Islet of Langerhans (tissue), 1 donor: ENCODE measurements at regions not wholly inside any gene's neighbourhood (a gene's known extent, or its start where the extent isn't known, plus 50 kb on each side); places are given as distances from the start of the nearest gene placed in this dataset.
"Not testable (repeated sequence)": the region's sequence is repeated elsewhere in the genome, so short reads cannot be mapped to it uniquely, and the experiment has no call there.

Source experiments
- FAIRE-seq: peaks from one replicate; lab custom pipeline; 2011; peaks lifted over from hg19 to GRCh38; lab: Jason Lieb, UNC

DNA sequence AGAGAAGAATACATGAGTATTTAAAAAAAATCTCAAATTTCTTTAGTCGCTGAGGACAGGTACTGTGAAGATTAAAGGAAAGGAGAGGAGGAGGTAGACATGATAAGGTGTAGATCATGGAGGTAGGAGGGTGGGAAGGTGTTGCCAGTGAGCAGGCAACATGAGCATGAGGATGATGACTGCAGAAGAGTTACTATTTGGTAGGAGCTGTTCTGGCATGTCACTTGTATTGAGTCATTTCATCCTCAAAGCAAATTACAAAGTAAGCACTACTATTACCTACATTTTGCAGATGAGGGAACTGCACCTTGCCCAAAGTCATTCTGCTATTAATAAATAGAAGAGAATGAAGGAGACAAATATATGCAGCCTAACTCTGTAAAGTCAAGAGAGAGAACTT is 435.8 kb upstream of the KLF12 start:
- FAIRE-seq, result no peak

DNA sequence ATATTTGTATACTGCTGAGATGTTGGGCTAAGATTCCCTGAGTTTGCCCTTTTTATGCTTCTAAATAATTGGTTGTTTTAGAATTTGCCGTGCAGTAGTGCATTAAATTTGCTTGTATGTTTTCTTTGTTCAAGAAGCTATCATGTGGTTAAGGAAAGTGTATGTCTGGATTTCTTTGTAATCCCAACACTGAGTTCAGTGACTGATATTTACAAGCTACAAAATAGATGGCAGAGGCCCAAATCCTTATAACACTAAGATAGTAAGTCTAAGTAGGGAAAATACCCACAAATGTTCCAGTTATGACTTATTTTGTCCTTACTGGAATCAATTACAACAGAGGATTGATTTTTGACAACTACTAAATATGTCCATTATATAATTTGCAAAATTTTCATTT is 435.0 kb upstream of the KLF12 start:
- FAIRE-seq, result no peak

GRCh38 chr13:74567485-74567884 is 433.3 kb upstream of the KLF12 start:
- no peak for FAIRE-seq

DNA sequence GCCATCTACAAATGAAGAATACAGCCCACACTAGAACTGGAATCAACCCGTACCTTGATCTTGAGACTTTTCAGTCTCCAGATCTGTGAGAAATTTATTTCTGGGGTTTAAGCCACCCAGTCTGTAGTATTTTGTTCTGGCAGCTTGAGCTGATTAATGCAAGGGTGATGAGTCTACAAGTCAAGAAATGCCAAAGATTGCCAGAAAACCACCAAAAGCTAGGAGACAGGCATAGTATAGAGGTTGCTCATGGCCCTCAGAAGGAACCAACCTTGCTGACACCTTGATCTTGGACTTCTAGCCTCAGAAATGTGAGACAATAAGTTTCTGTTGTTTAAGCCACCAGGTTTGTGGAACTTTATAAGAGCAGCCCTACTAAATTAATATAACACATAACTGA is 428.2 kb upstream of the KLF12 start:
- no peak for FAIRE-seq

GRCh38 chr13:74561155-74561554 is 427.0 kb upstream of the KLF12 start:
- no peak for FAIRE-seq

DNA sequence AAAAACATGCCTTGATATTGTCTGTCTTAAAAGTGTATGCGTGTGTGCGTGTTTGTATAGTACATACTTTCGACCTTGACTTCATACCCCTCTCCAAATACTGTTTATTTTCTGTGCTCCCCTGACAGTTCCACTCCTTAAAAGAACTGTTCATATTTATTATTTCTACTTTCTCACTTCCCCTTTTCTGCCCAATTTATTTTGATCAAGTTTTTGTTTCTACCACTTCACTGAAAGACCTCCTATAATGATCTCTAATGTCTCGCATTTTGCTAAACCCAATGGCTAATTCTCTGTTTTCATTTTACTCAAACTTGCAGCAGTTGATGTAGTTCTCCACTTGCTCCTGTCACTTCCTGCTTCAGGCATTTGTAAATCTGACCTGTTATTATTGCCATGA is 426.1 kb upstream of the KLF12 start:
- no peak for FAIRE-seq

GRCh38 chr13:74557870-74558269 is 423.7 kb upstream of the KLF12 start:
- FAIRE-seq, result no peak

- FAIRE-seq, result no peak
These were observed 421.6 kb upstream of the KLF12 start for GRCh38 chr13:74555651-74556420.

- FAIRE-seq, result no peak
These were observed 421.0 kb upstream of the KLF12 start for GRCh38 chr13:74555276-74555625.

DNA sequence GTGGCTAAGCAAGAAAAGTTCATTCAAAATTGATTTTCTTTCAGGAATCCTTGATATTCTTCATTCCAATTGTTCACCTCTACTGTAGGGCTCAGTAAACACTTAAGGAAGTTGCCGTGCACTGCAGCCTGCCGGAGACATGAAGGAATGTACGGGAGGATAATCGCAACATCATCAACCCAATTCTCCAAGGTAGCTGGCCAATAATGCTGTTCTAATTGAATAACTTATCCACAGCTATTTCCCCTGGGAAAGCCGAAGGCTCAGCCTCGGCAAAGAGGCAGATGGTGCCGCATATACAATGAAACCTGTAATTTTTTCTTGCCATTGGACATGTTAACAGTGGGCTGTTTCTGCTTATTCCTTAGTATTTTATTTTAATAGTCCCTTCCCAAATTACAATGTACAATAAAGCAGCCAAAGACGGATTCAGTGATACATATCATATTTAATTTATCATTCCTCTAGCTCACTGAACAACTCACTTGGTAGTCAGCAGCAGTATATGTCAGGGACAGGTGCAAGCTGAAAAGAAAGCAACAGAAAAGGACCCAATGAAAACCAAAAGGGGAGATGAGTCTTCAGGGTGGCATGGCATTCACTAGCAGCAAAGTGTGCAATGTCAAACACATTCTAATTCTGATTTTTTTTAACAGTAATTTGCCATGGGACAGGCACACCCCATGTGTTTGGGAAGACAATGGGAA is 420.5 kb upstream of the KLF12 start:
- FAIRE-seq, result no peak

DNA sequence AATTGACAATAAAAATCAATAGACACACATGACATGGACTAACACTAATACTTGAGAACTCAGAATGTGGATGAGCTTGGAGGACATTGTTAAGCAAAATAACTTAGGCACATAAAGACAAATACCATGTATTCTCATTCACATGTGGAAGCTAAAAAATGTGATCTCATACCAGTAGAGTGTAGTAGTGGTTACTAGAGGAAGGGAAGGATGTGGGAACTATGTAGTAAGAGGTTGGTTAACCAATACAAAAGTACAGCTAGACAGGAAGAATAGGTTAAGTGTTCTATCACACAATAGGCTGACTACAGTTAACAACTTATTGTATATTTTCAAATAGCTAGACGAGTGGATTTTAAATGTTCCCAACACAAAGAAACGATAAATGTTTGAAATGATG is 415.8 kb upstream of the KLF12 start:
- no peak for FAIRE-seq

- FAIRE-seq, result not testable (repeated sequence)
These were observed 402.4 kb upstream of the KLF12 start for GRCh38 chr13:74536649-74537048.

DNA sequence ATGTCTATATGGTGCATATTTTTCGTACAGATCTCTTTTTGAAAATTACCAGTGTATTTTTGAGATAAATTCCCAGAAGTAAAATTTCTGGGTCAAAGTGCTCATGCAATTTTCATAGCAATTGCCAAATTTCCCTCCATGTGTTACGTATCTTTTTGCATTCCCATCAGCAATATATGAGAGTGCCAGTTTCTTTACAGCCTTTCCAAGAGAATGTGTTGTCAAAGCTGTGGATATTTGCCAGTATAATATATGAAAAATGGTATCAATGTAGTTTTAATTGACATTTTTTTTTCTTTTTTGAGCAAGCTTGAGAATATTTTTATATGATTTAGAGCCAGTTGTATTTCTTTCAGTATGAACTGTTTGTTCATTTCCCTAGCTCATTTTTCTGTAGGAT is 399.0 kb upstream of the KLF12 start:
- FAIRE-seq, result no peak

DNA sequence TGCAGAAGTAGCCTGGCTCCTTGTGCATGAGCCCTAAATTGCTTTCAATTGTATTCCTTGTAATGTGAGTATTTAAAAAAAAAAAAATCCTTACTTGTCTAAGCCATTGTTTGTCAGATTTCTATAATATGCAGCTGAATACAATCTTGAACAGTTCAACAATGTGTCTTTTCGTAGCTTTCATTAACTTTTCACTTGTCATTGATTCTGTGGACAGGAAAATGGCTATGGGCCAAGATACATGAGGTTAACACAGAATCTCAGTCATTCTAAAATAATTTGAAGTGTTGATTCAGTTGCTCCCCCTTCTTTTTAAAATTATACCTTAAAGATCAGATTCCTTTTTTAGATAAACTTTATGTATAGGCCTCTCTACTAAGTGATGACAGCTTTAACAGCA is 395.8 kb upstream of the KLF12 start:
- FAIRE-seq, result no peak

GRCh38 chr13:74528734-74529513 is 394.7 kb upstream of the KLF12 start:
- FAIRE-seq, result no peak

GRCh38 chr13:74523057-74523456 is 388.9 kb upstream of the KLF12 start:
- FAIRE-seq, result no peak

DNA sequence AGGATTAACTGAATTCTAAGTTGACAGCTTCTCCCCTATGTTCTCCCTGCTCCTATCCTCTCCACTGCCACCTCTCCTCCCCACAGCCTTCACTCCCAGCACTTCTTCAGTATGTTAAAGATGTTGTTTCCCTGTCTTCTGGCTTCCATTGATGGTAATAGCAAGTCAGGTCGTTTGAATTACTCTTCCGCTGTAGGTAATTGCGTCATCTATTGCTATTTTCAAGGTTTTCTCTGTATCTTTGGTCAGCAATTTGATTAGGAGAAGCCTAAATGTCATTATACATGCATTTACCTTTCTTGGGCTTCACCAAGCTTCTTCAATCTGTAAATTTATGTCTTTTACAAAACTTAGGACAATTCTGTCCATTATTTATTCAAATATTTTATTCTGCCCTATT is 377.3 kb upstream of the KLF12 start:
- no peak for FAIRE-seq

DNA sequence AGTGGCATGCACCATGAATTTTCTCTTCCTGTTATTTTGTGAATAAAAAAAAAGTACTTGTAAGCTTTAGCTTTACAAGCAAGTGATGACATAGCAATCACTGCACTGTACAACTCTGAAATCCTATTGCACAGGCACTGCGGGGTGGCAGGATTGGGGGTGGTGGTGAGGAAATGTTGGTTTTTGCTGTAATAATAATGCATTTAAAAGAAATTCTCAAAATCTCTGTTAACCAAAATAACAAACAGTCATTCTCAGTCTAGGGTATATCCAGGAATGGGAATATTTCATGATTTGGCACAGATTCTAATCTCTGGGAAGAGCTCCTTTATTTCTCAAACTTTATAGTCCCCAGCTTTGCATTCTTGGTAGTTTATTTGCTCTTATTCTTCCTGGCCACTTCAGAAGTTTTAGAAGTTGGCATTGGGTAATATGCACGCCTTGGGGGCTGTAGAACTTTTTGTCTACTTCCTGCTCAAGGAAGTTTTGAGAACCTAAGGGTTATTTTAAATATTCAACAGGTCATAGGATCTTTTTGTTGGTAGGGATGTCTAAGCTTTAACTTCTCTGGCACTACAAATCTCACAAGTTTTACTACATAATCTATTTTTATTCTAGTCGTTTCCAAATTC is 353.0 kb upstream of the KLF12 start:
- no peak for FAIRE-seq

DNA sequence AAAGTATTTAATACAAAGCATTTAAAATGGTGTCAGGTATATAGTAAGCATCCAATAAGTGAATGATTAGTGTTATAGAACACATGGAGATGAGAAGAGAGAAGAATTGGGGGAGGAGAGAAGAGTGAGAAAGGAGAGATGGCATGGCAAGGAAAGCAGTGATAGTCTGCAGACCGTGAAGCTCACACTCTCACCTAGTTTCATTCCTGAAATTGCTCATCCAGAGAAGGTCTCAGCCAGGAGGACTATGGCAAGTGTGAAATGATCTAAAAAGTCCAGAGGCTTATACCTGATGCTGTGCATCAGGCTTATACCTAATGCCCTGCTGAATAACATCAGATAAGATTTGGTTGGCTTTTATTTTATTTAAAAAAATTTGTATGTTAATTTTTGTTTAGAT is 351.6 kb upstream of the KLF12 start:
- no peak for FAIRE-seq

- FAIRE-seq, result no peak
These were observed 344.9 kb upstream of the KLF12 start for GRCh38 chr13:74479124-74479523.

DNA sequence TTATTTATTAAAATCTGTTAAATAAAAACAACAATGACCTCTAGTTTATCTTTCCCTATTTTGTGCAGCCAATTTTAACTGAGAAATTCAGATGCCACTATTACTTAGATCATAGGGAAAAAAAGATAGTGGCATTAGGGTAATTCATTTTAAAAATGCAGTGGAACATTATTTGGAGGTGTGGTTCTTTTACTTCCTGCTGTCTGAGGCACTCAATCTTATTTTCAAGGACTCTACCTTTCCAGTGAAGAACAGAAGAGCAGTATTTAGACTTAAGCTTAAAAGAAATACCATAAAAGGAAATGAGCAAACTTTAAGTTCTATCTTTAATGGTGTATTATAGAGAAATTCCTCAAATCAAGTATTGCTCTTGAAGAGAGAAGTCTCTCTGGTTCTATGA is 342.6 kb upstream of the KLF12 start:
- no peak for FAIRE-seq

DNA sequence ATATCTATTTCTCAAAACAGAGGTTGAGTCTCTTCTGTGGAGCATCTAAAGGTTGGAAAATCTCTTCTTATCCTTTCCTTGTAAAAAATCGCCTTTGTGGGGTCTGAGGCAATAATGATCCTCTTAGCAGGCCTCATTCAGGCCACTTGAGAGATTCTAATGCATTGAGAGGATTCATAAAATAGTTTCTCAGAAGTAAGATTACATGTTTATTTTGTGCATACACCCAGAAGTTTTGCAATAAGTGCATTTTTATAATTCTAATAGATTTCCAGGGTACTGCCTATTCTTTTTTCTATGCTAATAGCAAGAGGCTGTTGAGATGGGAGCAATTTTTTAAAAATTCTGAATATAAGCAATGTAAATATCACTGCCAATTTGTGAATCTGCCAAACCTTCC is 342.2 kb upstream of the KLF12 start:
- no peak for FAIRE-seq

GRCh38 chr13:74466864-74467263 is 332.7 kb upstream of the KLF12 start:
- no peak for FAIRE-seq
